GM12878 (cell line): ENCODE measurements at regions not wholly inside any gene's neighbourhood (a gene's known extent, or its start where the extent isn't known, plus 50 kb on each side); places are given as distances from the start of the nearest gene placed in this dataset.
"Not testable (repeated sequence)": the region's sequence is repeated elsewhere in the genome, so short reads cannot be mapped to it uniquely, and the experiment has no call there.

Source experiments
- ATAC-seq: fragments of 200-7000 bp; cut with Tn5 transposase; 3 replicates; pipeline ENCODE4 v1.9.1; 2020; ENCODE audit warnings: mild to moderate bottlenecking, moderate library complexity
- BruUV-seq: library from RNA; stranded (reverse); fragments of 400-500 nt; replicated peaks from 2 replicates; lab custom pipeline; 2021; lab: Mats Ljungman, UMichigan
- CTCF ChIA-PET: fragments of 300-600 bp; sonication (Branson Sonifier 250); formaldehyde crosslinking; extraction: SDS; loops from one replicate; lab custom pipeline; 2021; ENCODE audit warnings: inconsistent platforms; lab: Yijun Ruan, JAX
- POLR2A ChIA-PET: fragments of 350-600 bp; formaldehyde crosslinking; extraction: SDS; loops from one replicate; lab custom pipeline; 2021; ENCODE audit warnings: inconsistent platforms; lab: Charles Lee
- RAD21 ChIA-PET: fragments of 300-600 bp; sonication (Branson Sonifier 250); formaldehyde crosslinking; loops from one replicate; lab custom pipeline; 2023; ENCODE audit warnings: antibody characterized with exemption; ENCODE audit not compliant: unreplicated experiment; lab: Charles Lee
- SMC1A ChIA-PET: fragments of 300-600 bp; sonication (Branson Sonifier 250); formaldehyde crosslinking; loops from one replicate; lab custom pipeline; 2023; ENCODE audit not compliant: unreplicated experiment, uncharacterized antibody; lab: Charles Lee
- DNase-seq: peaks from one replicate; pipeline ENCODE4 v3.0.0-alpha.2; 2011; ENCODE audit warnings: low read depth, low spot score
- FAIRE-seq: peaks from 3 replicates; lab custom pipeline; 2011; peaks lifted over from hg19 to GRCh38; lab: Jason Lieb, UNC
- H2AFZ ChIP-seq: 2 replicates; pipeline ENCODE4 v1.6.0; 2011; ENCODE audit warnings: low read depth, low read length, control low read depth; ENCODE audit not compliant: control insufficient read depth
- H3K27ac ChIP-seq: 2 replicates; pipeline ENCODE4 v1.5.1; 2011; ENCODE audit warnings: control low read depth; ENCODE audit not compliant: control insufficient read depth, insufficient read depth
- H3K27me3 ChIP-seq, 2 experiments: replicated peaks in 1 of 2; 2 replicates each; pipeline versions ENCODE4 v1.6.0 to v1.6.1; 2011; ENCODE audit warnings: low read length in 1 of 2; ENCODE audit not compliant: control insufficient read depth in 2 of 2, insufficient read depth in 2 of 2
- H3K36me3 ChIP-seq, 2 experiments: 2 replicates each; pipeline ENCODE4 v1.5.1; 2011; ENCODE audit warnings: low read length in 1 of 2; ENCODE audit not compliant: control insufficient read depth in 2 of 2, insufficient read depth in 2 of 2
- H3K4me1 ChIP-seq: 2 replicates; pipeline ENCODE4 v1.6.1; 2011; ENCODE audit warnings: mild to moderate bottlenecking, low read length, moderate library complexity, mixed read lengths; ENCODE audit not compliant: control insufficient read depth, insufficient read depth
- H3K4me2 ChIP-seq: 2 replicates; pipeline ENCODE4 v1.6.0; 2011; ENCODE audit warnings: control low read depth; ENCODE audit not compliant: control insufficient read depth, insufficient read depth
- H3K4me3 ChIP-seq: fragments of 200-600 bp; sonication (generic); 2 replicates; pipeline ENCODE4 v1.5.1; 2016
- H3K79me2 ChIP-seq: 2 replicates; pipeline ENCODE4 v1.6.0; 2011; ENCODE audit warnings: low read length; ENCODE audit not compliant: control insufficient read depth, insufficient read depth
- H3K9ac ChIP-seq: 2 replicates; pipeline ENCODE4 v1.8.0; 2011; ENCODE audit warnings: low read length, control low read depth, mixed read lengths; ENCODE audit not compliant: control insufficient read depth, insufficient read depth
- H3K9me3 ChIP-seq: replicated peaks from 3 replicates; pipeline ENCODE4 v1.5.1; 2011; ENCODE audit warnings: mild to moderate bottlenecking, low read length; ENCODE audit not compliant: control insufficient read depth, insufficient read depth
- H4K20me1 ChIP-seq: 2 replicates; pipeline ENCODE4 v1.6.0; 2011; ENCODE audit not compliant: control insufficient read depth, insufficient read depth
- WGBS: methylation state at CpG from one replicate; pipeline ENCODE4 v1.1.6; 2016; ENCODE audit warnings: low lambda C conversion rate; ENCODE audit not compliant: insufficient replicate concordance, insufficient coverage; ENCODE audit errors: missing lambda C conversion rate; 5-methylcytosine and 5-hydroxymethylcytosine counted together
- in situ Hi-C: fragments of 300-500 bp; cut with MboI; formaldehyde crosslinking; loops from 9 replicates; pipeline ENCODE4 v1.14.3; 2018; ENCODE audit warnings: mixed read lengths
- intact Hi-C: fragments of 100-400 bp; cut with micrococcal nuclease; formaldehyde crosslinking; loops from one replicate; pipeline ENCODE4 v1.14.2; 2022; ENCODE audit not compliant: unreplicated experiment

DNA sequence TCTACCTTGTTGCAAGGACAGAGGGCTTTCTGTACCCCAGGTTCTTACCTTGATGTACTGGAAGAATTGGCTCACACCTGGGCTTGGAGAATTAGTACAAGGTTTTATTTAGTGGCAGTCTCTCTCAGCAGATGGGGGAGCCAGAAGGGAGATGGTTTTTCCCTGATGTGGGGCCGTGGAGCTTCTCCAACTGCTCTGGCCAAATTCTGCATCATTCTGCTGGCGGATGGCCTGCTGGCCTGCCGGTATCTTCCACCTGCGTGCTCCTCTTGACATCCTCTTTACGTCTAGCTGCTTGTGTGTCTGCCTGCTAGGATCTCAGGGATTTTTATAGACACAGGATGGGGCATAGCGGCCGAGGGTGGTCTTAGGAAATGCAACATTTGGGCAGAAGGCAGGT, 426.7 kb downstream of the KCNJ18 start:
- H4K20me1 ChIP-seq, H3K36me3 ChIP-seq, H3K79me2 ChIP-seq, H3K4me3 ChIP-seq, H3K9ac ChIP-seq, intact Hi-C loops, CTCF ChIA-PET, H3K27ac ChIP-seq, H3K9me3 ChIP-seq, POLR2A ChIA-PET, in situ Hi-C loops, BruUV-seq, RAD21 ChIA-PET, FAIRE-seq, SMC1A ChIA-PET, H3K4me2 ChIP-seq, ATAC-seq, H3K4me1 ChIP-seq, H3K27me3 ChIP-seq, H2AFZ ChIP-seq, DNase-seq: not testable (repeated sequence)
- 6% methylated on average over 7 of the region's 7 CpGs for WGBS

GRCh38 chr17:22119751-22120150, 427.4 kb downstream of the KCNJ18 start:
- not testable (repeated sequence) for H3K36me3 ChIP-seq, FAIRE-seq
- WGBS: 28% methylated on average over 3 of the region's 3 CpGs

More at GRCh38 chr17:22119751-22120150, 427.4 kb downstream of the KCNJ18 start:
- H3K4me2 ChIP-seq, H3K79me2 ChIP-seq, SMC1A ChIA-PET, H3K4me1 ChIP-seq, POLR2A ChIA-PET, in situ Hi-C loops, DNase-seq, H2AFZ ChIP-seq, H3K27ac ChIP-seq, ATAC-seq, intact Hi-C loops, H3K4me3 ChIP-seq, H3K27me3 ChIP-seq, H3K9me3 ChIP-seq, RAD21 ChIA-PET, H4K20me1 ChIP-seq, H3K9ac ChIP-seq, CTCF ChIA-PET, BruUV-seq: not testable (repeated sequence)
